ENCODE measurements at regions not wholly inside any gene's neighbourhood (a gene's known extent, or its start where the extent isn't known, plus 50 kb on each side); places are given as distances from the start of the nearest gene placed in this dataset.

DNA sequence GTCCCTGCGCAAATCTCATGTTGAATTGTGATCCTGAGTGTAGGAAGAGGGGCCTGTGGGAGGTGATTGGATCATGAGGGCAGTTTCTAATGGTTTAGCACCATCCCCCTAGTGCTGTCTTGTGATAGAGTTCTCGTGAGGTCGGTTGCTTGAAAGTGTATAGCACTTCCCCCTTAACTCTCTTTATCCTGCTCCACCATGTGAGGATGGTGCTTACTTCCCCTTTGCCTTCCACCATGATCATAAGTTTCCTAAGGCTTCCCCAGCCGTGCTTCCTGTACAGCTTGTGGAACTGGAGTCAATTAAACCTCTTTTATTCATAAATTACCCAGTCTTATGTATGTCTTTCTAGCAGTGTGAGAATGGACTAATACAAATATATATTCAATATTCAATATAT lies 303.7 kb upstream of the SEL1L start:
- no peak for DNase-seq (ENCODE audit: low spot score)

DNA sequence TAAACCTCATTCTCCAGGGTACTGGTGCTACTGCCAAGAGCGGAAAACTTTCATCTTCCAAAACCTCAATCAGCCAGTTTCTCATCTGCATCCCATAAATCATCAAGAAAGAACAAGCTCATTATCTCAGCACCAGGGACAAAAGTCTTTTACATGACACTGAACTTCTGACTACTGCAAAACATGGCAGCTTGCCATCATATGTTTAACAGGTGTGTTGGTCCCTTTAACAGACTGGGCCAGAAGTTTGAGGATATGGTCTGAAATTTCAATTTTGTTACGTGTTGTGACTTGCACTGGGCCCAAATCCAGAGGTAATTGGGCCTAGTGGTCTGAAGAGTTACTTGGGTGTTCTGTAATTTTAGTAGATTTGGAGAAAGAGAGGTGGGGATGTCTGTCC lies 305.4 kb upstream of the SEL1L start:
- no peak for DNase-seq (ENCODE audit: low spot score)

DNA sequence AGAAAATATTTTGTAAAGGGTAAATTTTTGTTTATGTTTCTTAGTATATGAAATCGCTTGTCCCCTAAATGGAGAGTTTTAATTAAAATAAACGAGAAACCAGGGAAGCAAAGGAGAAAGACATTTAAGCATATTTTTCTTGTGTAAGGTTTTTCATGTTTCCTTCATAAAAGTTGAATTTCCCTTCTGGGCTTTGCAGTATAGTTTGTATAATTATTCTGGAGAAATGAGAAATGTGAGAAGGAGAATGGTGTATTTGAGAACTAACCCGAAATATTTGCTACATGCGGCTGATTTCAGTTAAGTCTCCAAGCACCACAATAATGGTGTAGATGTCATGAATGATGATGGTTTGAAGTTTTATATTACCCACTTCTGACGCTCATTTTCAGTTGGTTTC lies 307.7 kb upstream of the SEL1L start:
- no peak for DNase-seq (ENCODE audit: low spot score)

DNA sequence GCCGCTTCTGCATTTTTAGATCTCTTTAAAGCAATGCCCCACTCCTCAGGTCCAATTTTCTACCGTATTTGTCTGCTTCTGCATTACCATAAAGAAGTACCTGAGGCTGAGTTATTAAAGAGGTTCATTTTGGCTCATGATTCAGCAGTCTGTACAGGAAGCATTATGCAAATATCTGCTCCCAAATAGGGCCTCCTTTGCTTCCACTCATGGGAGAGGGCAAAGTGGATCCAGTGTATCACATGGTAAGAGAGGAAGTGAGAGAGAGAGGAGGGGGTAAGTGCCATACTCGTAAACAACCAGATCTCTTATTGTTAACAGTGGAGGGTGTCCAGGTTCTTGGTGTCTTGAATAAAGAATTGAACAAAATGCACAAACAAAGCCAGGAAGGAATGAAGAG lies 316.1 kb upstream of the SEL1L start:
- DNase-seq (ENCODE audit: low spot score) = no peak

DNA sequence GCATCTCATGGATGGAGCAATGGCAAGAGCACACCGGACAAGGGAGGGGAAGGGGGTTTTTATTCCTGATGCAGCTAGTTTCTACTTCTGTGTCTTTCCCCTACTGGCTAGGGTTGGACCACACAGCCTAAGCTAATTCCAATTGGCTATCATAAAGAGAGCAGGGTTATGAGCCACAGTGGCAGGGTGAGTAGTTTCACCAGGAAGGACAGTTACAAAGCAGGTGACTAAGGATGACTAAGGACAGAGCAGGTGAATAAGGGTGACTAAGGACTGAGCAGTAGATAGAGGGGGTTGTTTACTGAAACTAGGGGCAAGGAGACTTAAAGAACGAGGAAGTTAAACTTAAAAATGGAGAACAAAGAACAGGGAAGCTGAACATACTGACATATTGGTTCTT lies 321.4 kb upstream of the SEL1L start:
- no peak for DNase-seq (ENCODE audit: low spot score)

DNA sequence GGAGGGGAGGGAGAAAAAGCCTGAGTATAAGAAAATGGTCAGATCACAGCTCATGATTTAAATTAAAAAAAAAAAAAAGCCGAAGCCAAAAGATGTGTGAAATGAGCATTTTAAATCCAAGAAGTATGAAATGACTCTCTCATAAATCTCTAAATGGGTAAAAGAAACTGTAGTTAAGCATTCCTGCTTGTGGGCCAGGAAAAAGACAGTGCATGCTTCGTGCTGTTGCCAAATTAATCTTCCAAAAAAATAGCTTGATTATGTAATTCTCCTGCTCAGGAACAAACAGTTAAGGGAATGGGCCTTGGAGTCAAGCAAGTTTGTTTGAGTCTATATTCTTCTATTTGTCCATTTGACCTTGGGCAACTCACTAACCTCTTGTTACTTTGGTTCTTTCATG lies 325.4 kb upstream of the SEL1L start:
- DNase-seq (ENCODE audit: low spot score) = no peak

DNA sequence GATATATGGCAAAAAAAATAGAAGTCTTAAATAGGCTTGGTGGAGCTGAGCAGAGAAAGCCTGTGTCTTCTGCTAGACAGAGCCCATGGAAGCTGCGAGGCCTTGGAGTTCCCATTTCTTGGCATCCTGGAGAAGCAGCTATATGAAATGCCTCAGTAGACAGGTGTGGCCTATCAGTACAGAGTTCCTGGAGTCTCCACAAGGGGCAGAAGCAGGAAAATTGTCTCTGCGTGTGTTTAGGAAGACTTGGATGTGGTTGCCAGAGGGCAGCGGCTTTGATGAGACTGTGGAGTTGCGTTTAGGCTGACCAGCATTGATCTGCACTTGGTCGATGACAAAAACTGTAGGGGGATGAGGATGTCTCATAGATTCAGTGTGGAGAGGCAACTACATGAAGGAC lies 334.5 kb upstream of the SEL1L start:
- DNase-seq (ENCODE audit: low spot score) = no peak

DNA sequence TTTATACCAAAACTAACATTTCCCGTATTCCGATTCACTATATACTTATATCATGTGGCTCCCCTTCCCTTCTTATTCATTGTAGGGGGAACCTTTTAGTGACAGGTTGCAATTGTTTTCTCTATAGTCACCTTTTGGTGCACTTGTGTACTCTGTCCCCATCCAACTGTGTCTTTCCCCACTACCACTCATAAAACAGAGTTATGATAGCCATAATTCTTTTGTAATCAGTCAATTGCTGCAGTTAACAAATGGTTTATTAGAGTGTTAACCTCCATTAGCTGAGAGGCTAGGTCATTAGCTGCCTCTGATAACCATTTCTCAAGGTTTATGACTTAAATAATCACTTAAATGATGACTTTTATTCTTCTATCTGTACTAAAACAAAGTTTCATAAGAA lies 338.1 kb upstream of the SEL1L start:
- no peak for DNase-seq (ENCODE audit: low spot score)

DNA sequence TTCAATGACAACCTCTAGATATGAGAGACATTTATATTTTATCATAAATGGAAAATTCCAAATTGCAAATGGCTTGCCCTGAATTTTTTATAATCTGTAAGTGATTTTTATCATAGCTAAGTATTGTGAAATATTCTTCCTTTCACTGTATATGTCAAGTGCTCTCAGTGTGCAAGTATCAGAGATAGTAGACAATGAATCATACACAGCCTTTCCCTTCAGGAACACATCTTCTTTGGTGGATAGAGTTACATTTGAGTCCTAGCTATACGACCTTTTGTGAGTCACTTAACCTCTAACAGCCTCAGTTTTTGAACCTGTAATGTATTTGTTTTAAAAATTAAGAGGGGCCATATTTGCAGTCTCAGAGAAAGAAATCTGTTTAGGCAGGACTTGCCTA lies 350.7 kb upstream of the SEL1L start:
- no peak for DNase-seq (ENCODE audit: low spot score)

DNA sequence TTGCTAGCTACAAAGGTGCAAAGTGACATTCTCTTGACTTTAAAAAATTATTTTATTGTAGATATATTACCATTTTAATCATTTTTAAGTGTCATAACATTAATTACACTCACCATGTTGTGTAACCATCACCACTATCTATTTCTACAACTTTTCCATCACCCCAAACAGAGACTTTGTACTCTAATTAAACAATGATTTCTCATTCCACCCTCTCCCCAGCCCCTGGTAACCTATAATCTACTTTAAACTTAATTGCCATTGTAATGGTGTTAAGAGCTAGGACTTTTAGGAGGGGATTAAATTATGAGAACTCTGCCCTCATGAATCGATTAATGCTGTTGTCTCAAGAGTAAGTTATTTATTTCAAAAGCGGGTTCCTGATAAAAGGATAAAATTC lies 352.9 kb upstream of the SEL1L start:
- DNase-seq (ENCODE audit: low spot score) = no peak

DNA sequence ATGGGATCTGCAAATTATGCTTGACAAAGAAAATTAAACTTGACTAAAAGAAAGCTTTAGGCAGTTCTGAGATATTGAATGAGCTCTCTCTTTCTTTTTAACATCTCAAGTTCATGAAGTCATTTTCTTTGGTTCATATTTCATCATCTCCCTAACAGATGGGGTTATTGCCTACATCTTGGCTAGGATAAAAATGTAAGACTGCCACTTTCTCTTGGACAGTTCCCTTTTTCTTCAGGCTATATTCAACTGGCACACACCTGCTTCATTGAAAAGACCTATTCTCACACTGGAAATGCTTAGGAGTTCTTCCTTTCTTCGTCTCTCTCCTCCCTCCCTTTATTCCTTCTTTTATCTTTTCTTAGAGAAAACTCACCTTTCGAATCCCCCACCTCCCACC lies 355.9 kb upstream of the SEL1L start:
- DNase-seq (ENCODE audit: low spot score) = no peak

DNA sequence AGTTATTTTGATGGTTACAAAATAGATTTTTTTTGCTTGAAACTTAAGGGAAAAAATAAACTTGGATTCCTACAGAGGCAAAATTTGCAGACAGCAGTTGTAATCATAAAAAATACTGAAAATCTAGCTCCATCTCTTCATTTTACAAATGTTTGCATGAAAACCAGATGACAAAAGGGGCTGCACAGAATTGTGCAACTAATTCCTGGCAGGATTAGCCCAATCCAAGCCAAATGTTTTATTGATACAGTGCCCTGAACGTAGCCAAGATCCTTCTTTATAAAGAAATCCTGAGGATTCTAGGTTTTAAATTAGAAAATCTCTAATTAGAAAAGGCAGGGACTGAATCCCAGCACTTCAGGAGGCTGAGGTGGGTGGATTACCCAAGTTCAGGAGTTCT lies 356.4 kb upstream of the SEL1L start:
- no peak for DNase-seq (ENCODE audit: low spot score)

DNA sequence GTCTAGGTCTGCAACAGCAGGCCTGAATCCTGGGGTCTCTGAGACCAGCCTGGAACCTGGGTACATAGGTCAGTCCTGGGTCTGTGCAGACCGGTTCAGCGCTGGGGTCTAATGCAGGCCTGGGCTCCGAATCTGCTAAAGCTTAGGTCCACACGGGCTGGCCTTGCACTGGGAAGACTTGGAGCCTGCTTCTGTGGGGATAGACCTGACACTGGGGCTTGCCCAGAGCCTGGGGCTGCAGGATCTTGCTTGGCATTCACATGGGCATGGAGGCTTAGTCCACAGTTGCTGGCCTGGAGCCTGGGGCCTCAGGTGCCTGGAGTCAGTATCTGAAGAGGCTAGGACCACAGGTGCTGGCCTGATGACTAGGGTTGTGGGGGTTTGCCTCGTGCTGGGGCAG lies 369.8 kb upstream of the SEL1L start:
- DNase-seq (ENCODE audit: low spot score) = no peak

DNA sequence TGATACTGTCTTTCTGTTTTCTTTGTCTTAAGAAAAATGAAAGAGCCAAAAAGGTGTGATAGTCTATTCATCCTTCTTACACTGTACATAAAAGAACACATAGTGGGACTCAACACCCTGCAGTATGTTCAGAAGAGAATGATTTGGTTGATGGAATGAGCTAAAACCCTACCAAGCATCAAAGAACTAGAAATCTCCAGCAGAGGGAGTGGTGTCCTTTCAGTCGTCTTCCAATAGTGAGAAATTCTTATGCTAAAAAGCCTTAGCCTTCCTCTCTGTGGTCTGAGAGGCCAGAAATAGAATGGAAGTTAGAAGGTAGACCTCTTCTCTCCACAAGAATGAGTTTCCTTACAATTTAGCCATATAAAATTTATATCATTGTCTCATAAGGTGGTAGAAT lies 393.4 kb upstream of the SEL1L start:
- no peak for DNase-seq (ENCODE audit: low spot score)

DNA sequence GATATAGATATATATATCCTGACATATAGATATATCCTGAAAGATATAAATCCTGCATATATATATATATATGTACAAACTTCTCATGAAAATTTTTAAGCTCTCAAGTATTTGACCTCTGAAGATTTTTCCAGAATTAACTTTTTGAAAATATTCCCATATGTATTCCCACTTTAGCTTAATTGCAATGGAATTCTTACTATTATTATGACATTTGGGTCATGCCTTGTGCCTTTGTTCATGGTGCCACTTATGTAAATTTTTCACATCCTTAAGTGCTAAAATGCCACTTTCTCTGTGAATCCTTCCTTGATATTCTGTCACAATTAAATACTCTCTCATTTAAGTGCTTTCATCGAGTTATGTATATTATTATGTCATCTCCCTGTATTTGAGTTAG lies 398.2 kb upstream of the SEL1L start:
- DNase-seq (ENCODE audit: low spot score) = no peak

DNA sequence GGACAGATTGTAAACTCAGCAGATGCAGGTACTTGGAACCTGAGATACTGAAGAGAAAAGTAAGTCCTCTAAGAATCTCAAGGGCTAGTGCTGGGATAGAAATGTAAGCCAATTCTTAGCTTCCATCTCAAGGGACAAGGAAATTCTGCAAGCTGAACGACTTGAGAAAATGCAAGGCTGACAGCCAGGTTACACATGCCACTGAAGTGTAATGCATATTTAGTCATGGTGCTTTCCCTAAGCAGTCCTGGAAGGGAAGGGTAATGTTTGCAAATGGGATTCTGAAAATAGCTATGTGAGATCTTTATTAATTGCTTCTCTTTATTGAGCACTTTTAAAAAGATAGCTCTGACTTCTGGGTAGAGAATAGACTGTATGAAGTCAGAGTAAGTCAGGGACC lies 402.7 kb upstream of the SEL1L start:
- no peak for DNase-seq (ENCODE audit: low spot score)

DNA sequence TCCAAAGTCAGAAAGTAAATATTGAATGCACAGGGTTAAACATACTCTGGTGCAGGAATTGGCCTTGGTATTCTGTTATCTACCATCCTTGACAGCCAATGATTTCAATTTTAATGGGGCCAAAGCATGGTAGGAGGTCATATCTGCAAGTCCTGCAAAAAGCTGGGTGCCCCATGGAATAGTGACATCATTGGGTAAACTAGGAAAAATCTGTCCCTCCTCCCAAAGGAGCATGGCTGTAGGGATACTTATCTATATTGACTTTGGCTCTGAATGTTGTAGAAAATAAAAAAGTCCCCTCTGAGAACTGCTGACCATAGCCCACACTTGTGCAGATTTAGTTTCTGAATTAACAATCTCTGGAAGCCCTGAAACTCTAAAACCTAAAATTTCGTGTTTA lies 403.2 kb upstream of the SEL1L start:
- no peak for DNase-seq (ENCODE audit: low spot score)

DNA sequence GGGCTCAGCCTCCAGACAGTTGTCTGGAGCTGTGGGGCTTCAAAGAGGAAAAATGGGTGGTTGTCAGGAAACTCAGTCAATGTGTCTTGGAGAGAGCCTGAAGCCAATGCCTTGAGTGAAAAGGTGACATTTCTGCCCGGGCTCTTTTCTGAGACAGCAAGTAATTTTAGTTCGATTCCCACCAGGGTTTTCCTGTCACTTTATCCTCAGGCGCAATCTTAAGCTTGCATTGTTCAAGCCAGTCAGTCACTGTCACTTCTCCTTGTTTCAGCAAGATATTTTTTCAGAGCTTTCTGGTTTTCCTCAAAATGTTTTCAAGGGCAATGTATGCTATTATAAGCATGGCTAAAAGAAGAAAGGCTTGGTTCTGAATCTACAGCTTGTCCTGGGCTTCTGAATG lies 404.7 kb upstream of the SEL1L start:
- no peak for DNase-seq (ENCODE audit: low spot score)

DNA sequence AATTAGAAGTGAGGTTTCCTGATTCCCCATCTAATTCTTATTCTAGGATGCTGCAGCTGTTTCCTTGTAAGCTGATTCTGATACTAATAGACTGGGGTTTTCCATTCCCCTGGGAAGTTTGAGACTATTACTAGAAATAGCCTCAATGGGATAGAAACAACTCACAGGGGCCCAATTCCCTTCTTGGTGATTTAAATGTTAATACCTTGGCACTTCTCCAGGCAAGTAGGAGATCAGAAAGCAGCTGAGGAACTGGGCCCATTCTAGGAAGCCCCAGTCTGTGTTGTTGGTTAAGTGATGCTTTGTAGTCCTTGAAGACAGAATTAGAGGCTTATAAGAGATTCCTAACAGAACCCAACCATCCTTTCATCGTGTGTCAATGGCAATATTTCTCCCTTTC lies 407.0 kb upstream of the SEL1L start:
- DNase-seq (ENCODE audit: low spot score) = no peak

DNA sequence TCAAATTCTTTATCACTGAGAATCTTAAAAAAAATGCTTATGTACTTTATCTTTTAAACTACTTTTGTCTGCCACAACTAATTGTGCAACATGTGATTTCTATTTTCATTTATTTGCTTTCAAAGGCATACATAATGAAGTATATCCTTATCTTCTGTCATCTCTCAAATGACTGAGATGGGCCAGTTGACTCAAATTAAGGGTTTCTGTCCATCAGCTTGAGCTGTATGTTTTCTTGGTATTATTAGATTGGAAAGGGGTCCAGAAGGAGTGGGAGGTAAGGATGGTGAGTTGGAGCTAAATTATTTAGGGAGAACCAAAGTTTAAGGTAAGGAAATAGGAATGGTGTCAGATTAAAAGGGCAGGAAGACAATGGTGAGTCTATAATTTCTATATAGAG lies 408.4 kb upstream of the SEL1L start:
- DNase-seq (ENCODE audit: low spot score) = no peak

DNA sequence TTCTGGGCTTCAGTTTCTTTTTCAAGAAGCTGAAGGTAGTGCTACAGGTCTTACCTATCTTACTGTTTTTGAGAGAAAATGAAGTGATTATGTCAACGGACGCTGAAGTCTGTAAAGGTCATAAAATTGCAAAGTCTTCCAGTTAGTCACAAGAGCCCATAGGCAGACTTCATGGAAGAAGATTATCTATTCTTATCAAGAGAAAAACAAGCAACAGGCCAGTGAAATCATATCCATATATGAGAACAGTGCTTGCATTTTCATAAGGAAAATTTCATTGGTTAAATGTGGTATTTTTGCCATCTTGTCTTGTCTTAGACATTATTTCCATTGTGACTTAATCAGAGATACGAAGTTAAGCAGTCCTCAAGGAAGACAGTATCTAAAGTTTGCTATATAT lies 412.7 kb upstream of the SEL1L start:
- no peak for DNase-seq (ENCODE audit: low spot score)

DNA sequence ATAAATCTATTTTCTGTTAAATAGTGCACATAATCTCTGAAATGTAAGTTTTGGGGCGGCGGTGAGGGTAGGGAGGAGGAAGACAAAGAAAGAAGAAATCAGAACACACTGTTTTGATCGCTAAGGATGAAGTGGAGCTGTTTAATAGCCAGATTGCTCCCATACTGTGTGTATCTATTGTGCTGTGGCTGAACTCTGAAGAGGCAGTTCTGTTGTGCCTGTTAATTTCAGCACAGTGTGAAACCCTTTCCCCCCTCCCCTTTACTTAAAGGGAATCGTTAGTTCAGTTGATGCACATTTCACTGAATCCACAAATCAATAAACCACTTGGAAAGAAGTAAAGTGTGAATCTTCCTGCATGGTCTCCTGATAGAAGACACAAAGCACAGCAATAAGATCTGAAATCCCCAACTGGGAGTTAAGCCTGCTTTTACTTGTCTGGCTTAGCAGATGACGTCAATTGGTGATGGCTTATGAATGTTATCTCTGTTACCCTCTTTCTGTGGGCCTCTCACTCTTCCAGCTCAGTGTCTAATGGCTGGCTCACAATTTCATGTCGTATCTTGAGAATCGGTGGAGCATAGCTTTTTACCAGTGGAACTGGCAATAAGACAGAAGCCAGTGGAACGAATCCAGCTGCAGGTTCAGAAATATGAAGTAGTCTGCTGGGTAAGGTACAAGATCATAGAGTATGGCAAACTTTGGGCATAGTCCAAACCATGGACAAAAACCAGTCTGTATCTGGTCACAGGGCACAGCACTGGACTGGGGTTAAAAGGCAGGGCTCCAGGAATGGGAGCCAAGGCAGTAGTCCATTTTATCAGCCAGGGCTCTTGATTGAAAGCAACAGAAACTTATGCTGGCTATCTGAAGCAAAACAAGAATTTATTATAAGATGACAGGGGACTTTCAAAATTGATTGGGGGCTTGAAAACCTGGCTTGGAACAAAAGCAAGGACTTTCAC lies 413.5 kb upstream of the SEL1L start:
- DNase-seq (ENCODE audit: low spot score) = peak; percentile 13

DNA sequence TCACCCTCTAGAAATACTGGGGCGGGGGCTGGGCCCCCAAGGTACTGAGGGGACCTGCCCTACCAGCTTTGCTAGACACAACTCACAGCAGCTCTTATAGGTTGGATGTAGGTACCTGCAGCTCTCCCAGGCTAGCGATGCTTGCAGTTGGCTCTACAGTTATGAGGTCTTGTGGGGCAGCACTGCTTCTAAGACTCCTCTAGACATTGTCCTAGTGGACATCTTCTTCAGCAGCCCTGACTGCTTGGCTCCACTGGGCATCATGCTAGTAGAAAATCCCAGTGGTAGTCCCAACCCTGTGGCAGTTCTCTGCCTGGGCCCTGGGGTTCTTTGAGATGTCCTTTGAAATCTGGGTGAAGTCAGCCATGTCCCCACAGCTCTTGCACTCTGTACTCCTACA lies 419.3 kb upstream of the SEL1L start:
- no peak for DNase-seq (ENCODE audit: low spot score)

DNA sequence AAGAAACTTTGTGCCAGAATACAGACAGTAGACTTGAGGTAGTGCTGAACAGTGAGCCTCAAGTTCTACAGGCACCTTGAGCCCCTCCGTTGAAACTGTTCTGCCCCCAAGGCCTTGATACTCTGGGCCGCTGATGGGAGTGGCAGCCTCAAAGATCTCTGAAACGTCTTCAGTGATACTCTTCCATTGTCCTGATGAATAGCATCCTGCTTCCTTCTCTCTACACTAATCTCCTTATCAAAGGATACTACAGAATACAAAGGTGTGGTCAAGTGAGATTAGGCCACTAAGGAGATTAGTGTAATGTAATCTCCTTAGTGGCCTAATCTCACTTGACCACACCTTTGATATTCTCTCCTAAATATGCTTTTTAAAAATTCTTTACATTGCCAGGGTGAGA lies 419.8 kb upstream of the SEL1L start:
- DNase-seq (ENCODE audit: low spot score) = no peak

Measured in COLO829 (cell line).